GM13977 (cell line): ENCODE measurements at regions not wholly inside any gene's neighbourhood (a gene's known extent, or its start where the extent isn't known, plus 50 kb on each side); places are given as distances from the start of the nearest gene placed in this dataset.
"Not testable (repeated sequence)": the region's sequence is repeated elsewhere in the genome, so short reads cannot be mapped to it uniquely, and the experiment has no call there.

Source experiments
- DNase-seq: peaks from one replicate; pipeline ENCODE4 v3.0.0; 2012; ENCODE audit warnings: low spot score
- CTCF ChIP-seq: IDR thresholded peaks from 2 replicates; pipeline ENCODE4 v1.5.1; 2012; ENCODE audit warnings: mild to moderate bottlenecking, control low read depth; ENCODE audit not compliant: insufficient read depth; ENCODE audit errors: extremely low read depth, missing control alignments
- in situ Hi-C: fragments of 300-500 bp; cut with MboI; formaldehyde crosslinking; loops from one replicate; pipeline ENCODE4 v1.12.0; 2022; ENCODE audit warnings: low sequenced_read_pairs, low pct_unique_long_range_greater_than_20kb, mixed read lengths, inconsistent platforms; ENCODE audit not compliant: unreplicated experiment

- DNase-seq: no peak
- TF ChIP-seq CTCF: no peak
- in situ Hi-C loops: no loop called here
Observed at GRCh38 chr18:59038295-59039039, 101.2 kb upstream of the SEC11C start.

DNA sequence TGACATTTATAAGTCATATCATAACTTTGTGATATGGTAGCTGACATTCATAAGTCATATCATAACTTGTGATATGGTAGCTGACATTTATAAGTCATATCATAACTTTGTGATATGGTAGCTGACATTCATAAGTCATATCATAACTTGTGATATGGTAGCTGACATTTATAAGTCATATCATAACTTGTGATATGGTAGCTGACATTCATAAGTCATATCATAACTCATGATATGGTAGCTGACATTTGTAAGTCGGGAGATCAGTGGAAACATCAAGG, 100.7 kb upstream of the SEC11C start:
- DNase-seq, in situ Hi-C loops: not testable (repeated sequence)

- no peak for DNase-seq
- no peak for TF ChIP-seq CTCF
- in situ Hi-C loops: no loop called here
Observed at GRCh38 chr18:59039449-59039848, 100.2 kb upstream of the SEC11C start.

- DNase-seq: no peak
- no peak for TF ChIP-seq CTCF
- in situ Hi-C loops: no loop called here
Observed at GRCh38 chr18:59040770-59041148, 98.9 kb upstream of the SEC11C start.

- TF ChIP-seq CTCF: no peak
- in situ Hi-C loops: no loop called here
- no peak for DNase-seq
Observed at GRCh38 chr18:59041296-59041695, 98.4 kb upstream of the SEC11C start.

- in situ Hi-C loops: no loop called here
- TF ChIP-seq CTCF: no peak
- no peak for DNase-seq
Observed at GRCh38 chr18:59041819-59042815, 97.6 kb upstream of the SEC11C start.

DNA sequence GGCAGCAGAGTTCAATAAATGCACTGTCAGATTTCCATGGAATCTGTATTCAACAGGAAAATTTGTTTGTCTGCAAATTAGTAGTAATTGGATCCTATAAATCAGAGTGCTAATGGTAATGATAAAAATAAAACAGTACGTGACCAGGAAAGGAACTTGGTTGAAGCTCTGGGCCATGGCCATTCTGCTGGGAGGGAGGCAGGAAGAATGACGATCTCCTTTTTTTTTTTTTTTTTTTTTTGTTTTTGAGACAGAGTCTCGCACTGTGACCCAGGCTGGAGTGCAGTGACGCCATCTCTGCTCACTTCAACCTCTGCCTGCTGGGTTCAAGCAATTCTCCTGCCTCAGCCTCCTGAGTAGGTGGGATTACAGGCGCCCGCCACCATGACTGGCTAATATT, 94.8 kb upstream of the SEC11C start:
- in situ Hi-C loops: no loop called here

More for the DNA sequence above, 94.8 kb upstream of the SEC11C start:
- no peak for TF ChIP-seq CTCF
- DNase-seq: no peak
